Gastroesophageal sphincter (tissue), 3 donors: ENCODE measurements at regions not wholly inside any gene's neighbourhood (a gene's known extent, or its start where the extent isn't known, plus 50 kb on each side); places are given as distances from the start of the nearest gene placed in this dataset.

ENCODE experiments used
- CTCF ChIP-seq, 4 experiments: fragments of 200-600 bp in 2 of 4; fragments of 450-650 bp in 2 of 4; sonication (generic) in 1 of 4; IDR thresholded peaks; one replicate each; pipeline ENCODE4 v1.5.1; 2017 to 2019; ENCODE audit warnings: antibody characterized with exemption in 4 of 4, mild to moderate bottlenecking in 2 of 4, moderate library complexity in 2 of 4
- POLR2A ChIP-seq, 2 donors: fragments of 450-650 bp; IDR thresholded peaks; one replicate each; pipeline ENCODE4 v1.6.1; 2017; ENCODE audit warnings: antibody characterized with exemption in 2 of 2, mild to moderate bottlenecking in 2 of 2, moderate library complexity in 1 of 2
- POLR2AphosphoS5 ChIP-seq: sonication (generic); formaldehyde crosslinking; IDR thresholded peaks from one replicate; pipeline ENCODE4 v1.6.1; 2017; ENCODE audit warnings: antibody characterized with exemption

- TF ChIP-seq CTCF (IDR thresholded peaks at IDR 0.05) (no peak), POLR2AphosphoS5 (no peak), POLR2A (IDR thresholded peaks at IDR 0.05) (no peak)
Observed at GRCh38 chr20:7734216-7734615, 206.0 kb downstream of the HAO1 start.
